ENCODE measurements at regions not wholly inside any gene's neighbourhood (a gene's known extent, or its start where the extent isn't known, plus 50 kb on each side); places are given as distances from the start of the nearest gene placed in this dataset.

- DNase-seq (ENCODE audit: low read depth in 1 of 2, low spot score in 2 of 2) (no peak), FAIRE-seq (no peak)
- H3K56ac ChIP-seq (replicated peaks; ENCODE audit: insufficient read length, low read depth, low read length), result no peak overlapping the region
- ChIA-PET CTCF (ENCODE audit: partially characterized antibody) (no interaction called here), POLR2A (ENCODE audit: partially characterized antibody) (no interaction called here)
- H2AK5ac ChIP-seq (ENCODE audit: low read depth, low read length), result no peak overlapping the region
- 0 out of 2 replicates have a peak overlapping the region, but pooled peaks have one; percentile 18 for H2BK15ac ChIP-seq (ENCODE audit: low read length)
- no peak overlapping the region for H3K9ac ChIP-seq (replicated peaks in 1 of 4; ENCODE audit: extremely low read depth in 1 of 4, low read depth in 3 of 4, low read length in 3 of 4)
- H3K27ac ChIP-seq (ENCODE audit: low read depth, low read length), result no peak overlapping the region
- no peaks in the 10 kb centered on the region; the same call in 1 of the 2 replicates for H3K23me2 ChIP-seq (ENCODE audit: low read depth, low read length)
- no peak overlapping the region for H3K14ac ChIP-seq (ENCODE audit: insufficient read length)
- H3K36me3 ChIP-seq (ENCODE audit: control insufficient read depth in 2 of 4, insufficient read depth in 4 of 4, low read length in 3 of 4), result no peaks in the 10 kb centered on the region
- no peak overlapping the region for H3K23ac ChIP-seq (ENCODE audit: insufficient read length)
- WGBS, 2 experiments (ENCODE audit: extremely low coverage in 1 of 2, insufficient coverage in 1 of 2, insufficient read length in 1 of 2, insufficient replicate concordance in 2 of 2, low coverage in 1 of 2, low lambda C conversion rate in 2 of 2, missing lambda C conversion rate in 1 of 2), result 92% methylated on average over 12 of the region's 14 CpGs; no CpG with 5 or more reads in 1 of the 2 experiments
- no peak overlapping the region for H3K18ac ChIP-seq (ENCODE audit: extremely low read depth, low read length)
- H3K4me2 ChIP-seq (ENCODE audit: insufficient read depth in 1 of 2, low read depth in 2 of 2, low read length in 2 of 2), result no peak overlapping the region
- H2BK20ac ChIP-seq (ENCODE audit: low read length), result no peak overlapping the region
- H4K20me1 ChIP-seq (replicated peaks in 1 of 2; ENCODE audit: control insufficient read depth in 1 of 2, insufficient read depth in 2 of 2, low read length in 2 of 2), result no peaks in the 10 kb centered on the region
- no peak overlapping the region for H4K5ac ChIP-seq (ENCODE audit: insufficient read length, low read depth, low read length)
- no peak overlapping the region for H3K4ac ChIP-seq (replicated peaks; ENCODE audit: insufficient read length, low read depth, low read length)
- peaks cover 4 to 18% (median 11%) of the 10 kb centered on the region in 4 experiments for H3K4me1 ChIP-seq (replicated peaks in 1 of 4; ENCODE audit: control insufficient read depth in 3 of 4, insufficient read depth in 4 of 4, low read length in 3 of 4)
- H3K79me1 ChIP-seq (ENCODE audit: low read depth, low read length), result no peaks in the 10 kb centered on the region
- no peak overlapping the region for H2BK120ac ChIP-seq (replicated peaks; ENCODE audit: low read depth, low read length)
- no peaks in the 10 kb centered on the region for H3K9me3 ChIP-seq (ENCODE audit: insufficient read depth in 2 of 2, low read depth in 1 of 2, low read length in 1 of 2)
- no peaks in the 10 kb centered on the region; a peak in 2 of 7 replicates for H3K27me3 ChIP-seq (replicated peaks in 1 of 4; ENCODE audit: control insufficient read depth in 3 of 4, extremely low read depth in 1 of 4, insufficient read depth in 3 of 4, low read length in 3 of 4)
- H2AFZ ChIP-seq (ENCODE audit: low read length), result no peak overlapping the region
- H3K4me3 ChIP-seq (ENCODE audit: extremely low read depth in 1 of 4, insufficient read depth in 2 of 4, low read depth in 3 of 4, low read length in 4 of 4), result no peak overlapping the region
- H4K8ac ChIP-seq (ENCODE audit: extremely low read depth, insufficient read depth, low read length), result peak overlapping the region; percentile 63; the same call in 1 of the 2 replicates
- peak overlapping the region; percentile 17; the same call in 1 of the 2 replicates for H2BK12ac ChIP-seq (ENCODE audit: low read depth, low read length)
- 0 out of 2 replicates have a peak overlapping the region, but pooled peaks have one; percentile 2 for H2BK5ac ChIP-seq (ENCODE audit: low read depth, low read length)
- H3K79me2 ChIP-seq (ENCODE audit: control insufficient read depth in 1 of 2, insufficient read depth in 2 of 2, low read length in 2 of 2), result no peaks in the 10 kb centered on the region
- H4K91ac ChIP-seq (replicated peaks; ENCODE audit: insufficient read length, low read length), result no peak overlapping the region
- TF ChIP-seq JUN (IDR thresholded peaks at IDR 0.05; ENCODE audit: low read depth, low read length) (no peak), PHF8 (conservative IDR thresholded peaks at IDR 0.05; ENCODE audit: low read depth, low read length) (no peak), SAP30 (IDR thresholded peaks at IDR 0.05; ENCODE audit: insufficient read depth, insufficient replicate concordance, low read length) (no peak), EGR1 (IDR thresholded peaks at IDR 0.05; ENCODE audit: borderline replicate concordance, low read depth, low read length) (no peak), EP300 (IDR thresholded peaks at IDR 0.05; ENCODE audit: borderline replicate concordance in 1 of 2, low read depth in 2 of 2, low read length in 2 of 2) (no peak), KDM1A (IDR thresholded peaks at IDR 0.05; ENCODE audit: borderline replicate concordance, low read length) (no peak)
- TF ChIP-seq, protein P1, sequence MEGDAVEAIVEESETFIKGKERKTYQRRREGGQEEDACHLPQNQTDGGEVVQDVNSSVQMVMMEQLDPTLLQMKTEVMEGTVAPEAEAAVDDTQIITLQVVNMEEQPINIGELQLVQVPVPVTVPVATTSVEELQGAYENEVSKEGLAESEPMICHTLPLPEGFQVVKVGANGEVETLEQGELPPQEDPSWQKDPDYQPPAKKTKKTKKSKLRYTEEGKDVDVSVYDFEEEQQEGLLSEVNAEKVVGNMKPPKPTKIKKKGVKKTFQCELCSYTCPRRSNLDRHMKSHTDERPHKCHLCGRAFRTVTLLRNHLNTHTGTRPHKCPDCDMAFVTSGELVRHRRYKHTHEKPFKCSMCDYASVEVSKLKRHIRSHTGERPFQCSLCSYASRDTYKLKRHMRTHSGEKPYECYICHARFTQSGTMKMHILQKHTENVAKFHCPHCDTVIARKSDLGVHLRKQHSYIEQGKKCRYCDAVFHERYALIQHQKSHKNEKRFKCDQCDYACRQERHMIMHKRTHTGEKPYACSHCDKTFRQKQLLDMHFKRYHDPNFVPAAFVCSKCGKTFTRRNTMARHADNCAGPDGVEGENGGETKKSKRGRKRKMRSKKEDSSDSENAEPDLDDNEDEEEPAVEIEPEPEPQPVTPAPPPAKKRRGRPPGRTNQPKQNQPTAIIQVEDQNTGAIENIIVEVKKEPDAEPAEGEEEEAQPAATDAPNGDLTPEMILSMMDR (IDR thresholded peaks at IDR 0.05; ENCODE audit: control extremely low read depth in 1 of 3, insufficient read depth in 1 of 3, low read depth in 1 of 3, low read length in 3 of 3), result no peak
- TF ChIP-seq, protein P2, sequence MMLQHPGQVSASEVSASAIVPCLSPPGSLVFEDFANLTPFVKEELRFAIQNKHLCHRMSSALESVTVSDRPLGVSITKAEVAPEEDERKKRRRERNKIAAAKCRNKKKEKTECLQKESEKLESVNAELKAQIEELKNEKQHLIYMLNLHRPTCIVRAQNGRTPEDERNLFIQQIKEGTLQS (IDR thresholded peaks at IDR 0.05; ENCODE audit: insufficient read depth, low read depth, low read length), result no peak
These were observed 106.7 kb upstream of the IER5L start for GRCh38 chr9:129284607-129285291.
